Lower leg skin (tissue), 4 donors: ENCODE measurements at regions not wholly inside any gene's neighbourhood (a gene's known extent, or its start where the extent isn't known, plus 50 kb on each side); places are given as distances from the start of the nearest gene placed in this dataset.

Source experiments
- DNase-seq, 2 donors: peaks; one replicate each; pipeline ENCODE4 v3.0.0-alpha.2; 2019; ENCODE audit warnings: low spot score in 2 of 2
- H3K4me3 ChIP-seq: fragments of 200-600 bp; sonication (generic); 2 replicates; pipeline ENCODE4 v1.5.1; 2017; ENCODE audit warnings: mild to moderate bottlenecking, low read depth; ENCODE audit not compliant: poor library complexity, severe bottlenecking
- POLR2A ChIP-seq, 2 donors: fragments of 450-650 bp; IDR thresholded peaks; one replicate each; pipeline ENCODE4 v1.6.1; 2016 to 2017; ENCODE audit warnings: antibody characterized with exemption in 2 of 2, mild to moderate bottlenecking in 1 of 2, moderate library complexity in 1 of 2
- WGBS, 2 donors: methylation state at CpG; one replicate each; pipeline ENCODE4 v1.1.5; 2018; 5-methylcytosine and 5-hydroxymethylcytosine counted together
- intact Hi-C: fragments of 100-400 bp; cut with DNase I; formaldehyde crosslinking; loops from one replicate; pipeline ENCODE4 v1.15.0; 2023; ENCODE audit warnings: low total_unique reads
- TF ChIP-seq, protein P1 (sequence below), 3 donors: fragments of 450-650 bp; IDR thresholded peaks; one replicate each; pipeline ENCODE4 v1.5.1; 2016; ENCODE audit warnings: antibody characterized with exemption in 3 of 3, mild to moderate bottlenecking in 3 of 3, moderate library complexity in 2 of 3

DNA sequence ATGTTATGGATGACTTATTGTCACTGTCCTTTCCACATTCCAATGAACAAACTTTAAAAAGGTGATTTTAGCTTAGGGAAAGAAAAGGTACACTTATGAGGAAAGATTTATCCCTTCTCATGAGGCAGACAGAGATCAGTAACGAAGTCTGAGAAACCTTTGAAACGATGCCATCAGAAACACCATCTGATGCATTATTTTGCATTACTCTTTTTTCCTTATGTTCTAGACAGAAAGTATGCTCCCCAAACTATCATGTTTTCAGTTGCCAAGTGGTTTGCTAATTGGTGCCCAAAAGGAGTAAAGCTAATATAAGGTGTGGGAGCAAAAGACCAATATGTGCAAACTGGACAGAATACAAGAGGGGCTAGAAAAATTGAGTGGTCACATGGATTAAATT is 397.7 kb upstream of the RIOK2 start:
- 60 to 72% methylated on average over 2 of the region's 2 CpGs for WGBS, 2 donors
- no peak for DNase-seq
- no peak for TF ChIP-seq POLR2A (IDR thresholded peaks at IDR 0.05)
- TF ChIP-seq, protein P1, sequence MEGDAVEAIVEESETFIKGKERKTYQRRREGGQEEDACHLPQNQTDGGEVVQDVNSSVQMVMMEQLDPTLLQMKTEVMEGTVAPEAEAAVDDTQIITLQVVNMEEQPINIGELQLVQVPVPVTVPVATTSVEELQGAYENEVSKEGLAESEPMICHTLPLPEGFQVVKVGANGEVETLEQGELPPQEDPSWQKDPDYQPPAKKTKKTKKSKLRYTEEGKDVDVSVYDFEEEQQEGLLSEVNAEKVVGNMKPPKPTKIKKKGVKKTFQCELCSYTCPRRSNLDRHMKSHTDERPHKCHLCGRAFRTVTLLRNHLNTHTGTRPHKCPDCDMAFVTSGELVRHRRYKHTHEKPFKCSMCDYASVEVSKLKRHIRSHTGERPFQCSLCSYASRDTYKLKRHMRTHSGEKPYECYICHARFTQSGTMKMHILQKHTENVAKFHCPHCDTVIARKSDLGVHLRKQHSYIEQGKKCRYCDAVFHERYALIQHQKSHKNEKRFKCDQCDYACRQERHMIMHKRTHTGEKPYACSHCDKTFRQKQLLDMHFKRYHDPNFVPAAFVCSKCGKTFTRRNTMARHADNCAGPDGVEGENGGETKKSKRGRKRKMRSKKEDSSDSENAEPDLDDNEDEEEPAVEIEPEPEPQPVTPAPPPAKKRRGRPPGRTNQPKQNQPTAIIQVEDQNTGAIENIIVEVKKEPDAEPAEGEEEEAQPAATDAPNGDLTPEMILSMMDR (IDR thresholded peaks at IDR 0.05): no peak
- intact Hi-C loops: no loop called here
- no peak overlapping the region for H3K4me3 ChIP-seq

DNA sequence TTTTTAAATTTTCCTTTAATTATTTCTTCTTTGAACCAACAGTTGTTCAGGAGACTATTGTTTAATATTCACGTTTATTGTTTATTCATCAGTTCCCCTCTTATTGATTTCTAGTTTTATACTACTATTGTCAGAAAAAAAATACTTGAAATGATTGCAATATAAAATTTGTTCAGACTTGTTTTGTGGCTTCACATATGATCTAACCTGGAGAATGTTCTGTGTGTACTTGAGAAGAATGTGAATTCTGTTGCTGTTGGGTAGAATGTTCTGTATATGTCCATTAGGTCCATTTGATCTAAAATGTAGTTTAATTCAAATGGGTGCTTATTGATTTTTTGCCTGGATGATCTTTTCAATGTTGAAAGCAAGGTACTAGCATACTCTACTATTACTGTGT is 408.7 kb upstream of the RIOK2 start:
- WGBS, 2 donors: 61 to 73% methylated on average over 1 of the region's 1 CpG
- intact Hi-C loops: no loop called here
- H3K4me3 ChIP-seq: no peak overlapping the region
- no peak for DNase-seq
- TF ChIP-seq, protein P1 (IDR thresholded peaks at IDR 0.05): no peak
- no peak for TF ChIP-seq POLR2A (IDR thresholded peaks at IDR 0.05)

DNA sequence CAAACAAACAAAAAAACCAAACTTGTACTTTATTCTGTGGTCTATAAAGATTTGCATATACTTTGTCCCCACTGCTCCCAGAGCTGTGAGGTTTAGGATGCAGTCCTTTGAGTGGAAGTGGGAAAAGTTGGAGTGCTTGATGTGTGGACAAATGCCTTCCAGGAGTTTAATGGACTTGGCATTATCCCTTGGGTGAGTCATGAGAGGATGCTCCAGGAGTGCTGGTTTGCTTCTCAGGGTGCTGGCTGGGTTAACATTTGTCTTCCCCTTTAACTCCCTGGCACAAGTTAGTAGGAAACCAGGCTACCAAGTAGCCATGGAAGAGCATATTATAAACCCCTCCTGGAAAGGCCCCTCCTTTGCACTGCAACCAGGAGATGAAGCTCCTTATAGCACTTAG is 417.4 kb upstream of the RIOK2 start:
- TF ChIP-seq, protein P1 (IDR thresholded peaks at IDR 0.05): no peak
- no peak for TF ChIP-seq POLR2A (IDR thresholded peaks at IDR 0.05)
- intact Hi-C loops: no loop called here
- H3K4me3 ChIP-seq: no peak overlapping the region
- DNase-seq: no peak

DNA sequence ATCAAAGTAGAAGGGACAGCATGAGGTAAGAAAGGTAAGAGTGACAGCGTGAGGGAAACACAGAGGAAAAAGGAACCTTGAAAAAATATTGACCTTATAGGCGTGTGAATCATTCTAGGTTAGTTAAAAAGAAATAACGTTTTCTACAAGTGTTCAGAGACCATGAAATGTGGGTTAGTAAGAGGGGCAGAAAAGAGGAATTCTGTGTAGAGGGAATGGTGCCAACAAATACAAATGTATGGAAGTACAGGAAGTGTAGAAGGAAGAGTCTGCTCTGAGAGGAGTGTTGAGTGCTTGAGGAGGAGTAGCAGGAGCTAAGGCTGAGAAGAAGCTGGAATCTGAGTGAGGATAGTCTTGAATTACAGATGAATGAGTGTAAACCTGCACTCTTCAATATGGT is 418.6 kb upstream of the RIOK2 start:
- no peak overlapping the region for H3K4me3 ChIP-seq
- intact Hi-C loops: no loop called here
- WGBS, 2 donors: 79 to 80% methylated on average over 3 of the region's 3 CpGs
- TF ChIP-seq POLR2A (IDR thresholded peaks at IDR 0.05): no peak
- TF ChIP-seq, protein P1 (IDR thresholded peaks at IDR 0.05): no peak
- no peak for DNase-seq

DNA sequence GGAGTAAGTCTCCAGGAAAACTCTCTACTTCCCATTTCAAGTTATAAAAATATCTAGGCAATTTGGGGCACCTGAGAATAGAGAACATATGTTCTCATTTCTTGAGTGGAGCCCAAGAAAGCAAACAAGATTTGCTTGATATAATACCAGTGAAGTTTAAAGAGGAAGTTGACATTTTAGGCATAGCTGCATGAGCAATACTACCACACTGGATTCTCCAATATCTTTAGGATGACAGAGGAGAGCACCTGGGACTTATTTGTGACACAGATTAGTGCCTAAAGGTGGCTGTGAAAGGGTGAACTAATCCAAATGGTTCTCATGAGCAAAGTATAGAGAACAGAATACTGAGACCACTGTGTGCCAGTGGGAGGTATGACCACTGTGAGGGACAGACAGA is 423.5 kb upstream of the RIOK2 start:
- intact Hi-C loops: no loop called here
- no peak overlapping the region for H3K4me3 ChIP-seq
- TF ChIP-seq, protein P1 (IDR thresholded peaks at IDR 0.05): no peak
- no peak for TF ChIP-seq POLR2A (IDR thresholded peaks at IDR 0.05)
- DNase-seq: no peak

DNA sequence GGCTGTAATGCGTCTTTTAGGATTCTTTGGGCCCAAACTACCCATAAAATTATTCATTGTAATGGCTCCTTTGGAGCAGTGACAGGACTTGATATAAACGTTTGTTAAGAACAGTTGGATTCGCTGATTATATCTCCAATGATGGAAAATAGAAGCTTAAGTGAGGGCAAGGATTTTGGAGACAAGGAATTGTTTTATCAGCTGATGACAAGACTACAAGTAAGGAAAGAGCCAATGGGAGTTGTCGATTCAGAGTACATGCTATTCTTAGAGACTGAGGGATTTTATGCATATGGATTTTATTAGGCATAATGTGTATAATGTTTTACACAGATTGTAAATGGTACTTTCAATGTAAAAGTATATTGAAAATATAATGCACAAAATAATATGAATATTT is 425.5 kb upstream of the RIOK2 start:
- TF ChIP-seq POLR2A (IDR thresholded peaks at IDR 0.05): no peak
- TF ChIP-seq, protein P1 (IDR thresholded peaks at IDR 0.05): no peak
- WGBS, 2 donors: 64 to 65% methylated on average over 4 of the region's 4 CpGs
- intact Hi-C loops: no loop called here
- no peak for DNase-seq
- H3K4me3 ChIP-seq: no peak overlapping the region
